DND-41 (cell line): ENCODE measurements at regions not wholly inside any gene's neighbourhood (a gene's known extent, or its start where the extent isn't known, plus 50 kb on each side); places are given as distances from the start of the nearest gene placed in this dataset.

ENCODE experiments used
- EZH2 ChIP-seq: IDR thresholded peaks from 3 replicates; pipeline ENCODE4 v1.6.1; 2012; ENCODE audit warnings: borderline replicate concordance, low read depth, mild to moderate bottlenecking, moderate library complexity, low read length, inconsistent platforms; ENCODE audit not compliant: severe bottlenecking
- TF ChIP-seq, protein P1 (sequence below): IDR thresholded peaks from 2 replicates; pipeline ENCODE4 v1.5.1; 2012; ENCODE audit warnings: borderline replicate concordance, low read length, moderate library complexity, mild to moderate bottlenecking; ENCODE audit not compliant: poor library complexity, severe bottlenecking; ENCODE audit errors: extremely low read depth

DNA sequence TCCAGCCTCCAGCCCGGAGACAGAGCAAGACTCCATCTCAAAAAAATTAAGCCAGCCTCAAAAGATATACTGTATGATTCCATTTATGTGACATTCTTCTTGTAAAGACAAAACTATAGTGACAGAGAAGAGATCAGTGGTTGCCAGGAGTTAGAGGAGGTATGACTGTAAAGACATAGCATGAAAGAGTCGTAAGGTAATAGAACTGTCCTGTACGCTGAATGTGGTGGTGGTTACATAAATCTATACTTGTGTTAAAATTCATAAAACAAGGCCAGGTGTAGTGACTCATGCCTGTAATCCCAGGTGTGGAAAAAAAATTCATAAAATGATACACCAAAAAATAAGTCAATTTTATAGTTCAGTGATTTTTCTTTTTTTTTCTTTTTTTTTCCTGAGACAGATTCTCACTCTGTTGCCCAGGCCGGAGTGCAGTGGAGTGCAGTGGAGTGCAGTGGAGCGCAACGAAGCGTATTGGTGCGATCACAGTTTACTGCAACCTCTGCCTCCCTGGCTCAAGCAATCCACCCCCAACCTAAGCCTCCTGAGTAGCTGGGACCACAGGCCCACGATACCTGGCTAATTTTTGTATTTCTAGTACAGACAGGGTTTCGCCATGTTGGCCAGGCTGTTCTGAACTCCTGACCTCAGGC, 84.9 kb upstream of the CXADR start:
- TF ChIP-seq, protein P1, sequence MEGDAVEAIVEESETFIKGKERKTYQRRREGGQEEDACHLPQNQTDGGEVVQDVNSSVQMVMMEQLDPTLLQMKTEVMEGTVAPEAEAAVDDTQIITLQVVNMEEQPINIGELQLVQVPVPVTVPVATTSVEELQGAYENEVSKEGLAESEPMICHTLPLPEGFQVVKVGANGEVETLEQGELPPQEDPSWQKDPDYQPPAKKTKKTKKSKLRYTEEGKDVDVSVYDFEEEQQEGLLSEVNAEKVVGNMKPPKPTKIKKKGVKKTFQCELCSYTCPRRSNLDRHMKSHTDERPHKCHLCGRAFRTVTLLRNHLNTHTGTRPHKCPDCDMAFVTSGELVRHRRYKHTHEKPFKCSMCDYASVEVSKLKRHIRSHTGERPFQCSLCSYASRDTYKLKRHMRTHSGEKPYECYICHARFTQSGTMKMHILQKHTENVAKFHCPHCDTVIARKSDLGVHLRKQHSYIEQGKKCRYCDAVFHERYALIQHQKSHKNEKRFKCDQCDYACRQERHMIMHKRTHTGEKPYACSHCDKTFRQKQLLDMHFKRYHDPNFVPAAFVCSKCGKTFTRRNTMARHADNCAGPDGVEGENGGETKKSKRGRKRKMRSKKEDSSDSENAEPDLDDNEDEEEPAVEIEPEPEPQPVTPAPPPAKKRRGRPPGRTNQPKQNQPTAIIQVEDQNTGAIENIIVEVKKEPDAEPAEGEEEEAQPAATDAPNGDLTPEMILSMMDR = no peak
- TF ChIP-seq EZH2 = no peak
